ENCODE measurements at regions not wholly inside any gene's neighbourhood (a gene's known extent, or its start where the extent isn't known, plus 50 kb on each side); places are given as distances from the start of the nearest gene placed in this dataset.
"Not testable (repeated sequence)": the region's sequence is repeated elsewhere in the genome, so short reads cannot be mapped to it uniquely, and the experiment has no call there.

GRCh38 chr17:6269478-6269877 lies 165.4 kb downstream of the AIPL1 start:
- H3K9me3 Mint-ChIP-seq, result peaks cover 6% of the 10 kb centered on the region
- H3K4me1 Mint-ChIP-seq, result no peaks in the 10 kb centered on the region
- H3K27ac Mint-ChIP-seq (ENCODE audit: unreplicated experiment), result no peak overlapping the region
- H3K36me3 Mint-ChIP-seq (ENCODE audit: low read depth), result no peaks in the 10 kb centered on the region
- DNase-seq (ENCODE audit: low read depth, low spot score), result peak; percentile 69
- peaks cover 8% of the 10 kb centered on the region for H3K27me3 Mint-ChIP-seq (ENCODE audit: low read depth)
- no peak for TF ChIP-seq CTCF (conservative IDR thresholded peaks at IDR 0.05)
- no peak overlapping the region for H3K4me3 Mint-ChIP-seq

- TF ChIP-seq CTCF (conservative IDR thresholded peaks at IDR 0.05), result no peak
- Mint-ChIP-seq H3K27me3 (ENCODE audit: low read depth) (no peaks in the 10 kb centered on the region), H3K4me1 (peaks cover 29% of the 10 kb centered on the region), H3K27ac (ENCODE audit: unreplicated experiment) (peak overlapping the region; percentile 52), H3K4me3 (no peak overlapping the region), H3K9me3 (peaks cover 3% of the 10 kb centered on the region), H3K36me3 (ENCODE audit: low read depth) (no peaks in the 10 kb centered on the region)
- no peak for DNase-seq (ENCODE audit: low read depth, low spot score)
Observed at GRCh38 chr17:6261466-6261865, 173.5 kb downstream of the AIPL1 start.

GRCh38 chr17:6259899-6260298 lies 175.0 kb downstream of the AIPL1 start:
- no peak for DNase-seq (ENCODE audit: low read depth, low spot score)
- H3K4me1 Mint-ChIP-seq, result peaks cover 34% of the 10 kb centered on the region
- H3K27me3 Mint-ChIP-seq (ENCODE audit: low read depth), result no peaks in the 10 kb centered on the region
- no peaks in the 10 kb centered on the region for H3K9me3 Mint-ChIP-seq
- no peak overlapping the region for H3K4me3 Mint-ChIP-seq
- TF ChIP-seq CTCF (conservative IDR thresholded peaks at IDR 0.05), result no peak
- H3K36me3 Mint-ChIP-seq (ENCODE audit: low read depth), result no peaks in the 10 kb centered on the region
- H3K27ac Mint-ChIP-seq (ENCODE audit: unreplicated experiment), result no peak overlapping the region

GRCh38 chr17:6257336-6257735 lies 177.6 kb downstream of the AIPL1 start:
- Mint-ChIP-seq H3K9me3 (no peaks in the 10 kb centered on the region), H3K4me1 (peaks cover 38% of the 10 kb centered on the region), H3K36me3 (ENCODE audit: low read depth) (no peaks in the 10 kb centered on the region), H3K4me3 (peak overlapping the region; percentile 59), H3K27me3 (ENCODE audit: low read depth) (no peaks in the 10 kb centered on the region), H3K27ac (ENCODE audit: unreplicated experiment) (peak overlapping the region; percentile 98)
- TF ChIP-seq CTCF (conservative IDR thresholded peaks at IDR 0.05), result no peak
- DNase-seq (ENCODE audit: low read depth, low spot score), result no peak

- no peaks in the 10 kb centered on the region for H3K9me3 Mint-ChIP-seq
- H3K27ac Mint-ChIP-seq (ENCODE audit: unreplicated experiment), result no peak overlapping the region
- TF ChIP-seq CTCF (conservative IDR thresholded peaks at IDR 0.05), result no peak
- peaks cover 34% of the 10 kb centered on the region for H3K4me1 Mint-ChIP-seq
- no peak for DNase-seq (ENCODE audit: low read depth, low spot score)
- no peaks in the 10 kb centered on the region for H3K36me3 Mint-ChIP-seq (ENCODE audit: low read depth)
- no peaks in the 10 kb centered on the region for H3K27me3 Mint-ChIP-seq (ENCODE audit: low read depth)
- no peak overlapping the region for H3K4me3 Mint-ChIP-seq
Observed at GRCh38 chr17:6255322-6255721, 179.6 kb downstream of the AIPL1 start.

- Mint-ChIP-seq H3K27me3 (ENCODE audit: low read depth) (no peaks in the 10 kb centered on the region), H3K9me3 (no peaks in the 10 kb centered on the region), H3K4me3 (no peak overlapping the region), H3K36me3 (ENCODE audit: low read depth) (no peaks in the 10 kb centered on the region), H3K4me1 (peaks cover 38% of the 10 kb centered on the region), H3K27ac (ENCODE audit: unreplicated experiment) (no peak overlapping the region)
- TF ChIP-seq CTCF (conservative IDR thresholded peaks at IDR 0.05), result no peak
- no peak for DNase-seq (ENCODE audit: low read depth, low spot score)
Observed at GRCh38 chr17:6254036-6254435, 180.9 kb downstream of the AIPL1 start.

- peaks cover 20% of the 10 kb centered on the region for H3K4me1 Mint-ChIP-seq
- not testable (repeated sequence) for H3K36me3 Mint-ChIP-seq (ENCODE audit: low read depth); H3K27ac Mint-ChIP-seq (ENCODE audit: unreplicated experiment); H3K27me3 Mint-ChIP-seq (ENCODE audit: low read depth); H3K9me3 Mint-ChIP-seq; H3K4me3 Mint-ChIP-seq; DNase-seq (ENCODE audit: low read depth, low spot score)
Observed at GRCh38 chr17:6251640-6252039, 181.5 kb downstream of the WSCD1 start.
